Heart left ventricle (tissue), 16 donors: ENCODE measurements at regions not wholly inside any gene's neighbourhood (a gene's known extent, or its start where the extent isn't known, plus 50 kb on each side); places are given as distances from the start of the nearest gene placed in this dataset.

Experiments
- ATAC-seq, 4 donors: fragments of 200-7000 bp; cut with Tn5 transposase; one replicate each; pipeline ENCODE4 v1.9.1; 2020 to 2022; ENCODE audit warnings: moderate library complexity in 4 of 4, mild to moderate bottlenecking in 3 of 4, moderate number of reproducible peaks in 1 of 4
- DNase-seq, 5 donors: peaks; one replicate each; pipeline ENCODE4 v3.0.0-alpha.2; 2020
- H3K27ac ChIP-seq, 12 donors: fragments of 200-600 bp; sonication (generic) in 4 of 12; one replicate each; pipeline versions ENCODE4 v1.5.0 to v1.8.0; 2016 to 2022; ENCODE audit warnings: mild to moderate bottlenecking in 2 of 12
- H3K27me3 ChIP-seq, 9 donors: fragments of 200-600 bp; sonication (generic) in 2 of 9; one replicate each; pipeline versions ENCODE4 v1.5.1 to v1.8.0; 2016 to 2022; ENCODE audit warnings: mild to moderate bottlenecking in 3 of 9
- H3K36me3 ChIP-seq, 9 donors: fragments of 200-600 bp; sonication (generic) in 2 of 9; one replicate each; pipeline versions ENCODE4 v1.5.0 to v1.8.0; 2018 to 2022; ENCODE audit warnings: mild to moderate bottlenecking in 2 of 9
- H3K4me1 ChIP-seq, 12 donors: fragments of 200-600 bp; sonication (generic) in 4 of 12; one replicate each; pipeline versions ENCODE4 v1.5.0 to v1.8.0; 2016 to 2022; ENCODE audit warnings: mild to moderate bottlenecking in 3 of 12
- H3K4me3 ChIP-seq, 12 donors: fragments of 200-600 bp; sonication (generic) in 4 of 12; one replicate each; pipeline versions ENCODE4 v1.5.0 to v1.8.0; 2017 to 2022; ENCODE audit warnings: mild to moderate bottlenecking in 9 of 12, moderate library complexity in 4 of 12
- H3K9me3 ChIP-seq, 12 donors: fragments of 200-600 bp; sonication (generic) in 4 of 12; one replicate each; pipeline versions ENCODE4 v1.5.0 to v1.8.0; 2016 to 2022; ENCODE audit warnings: mild to moderate bottlenecking in 1 of 12
- POLR2A ChIP-seq, 2 donors: fragments of 450-650 bp; IDR thresholded peaks; one replicate each; pipeline ENCODE4 v1.6.1; 2017; ENCODE audit warnings: antibody characterized with exemption in 2 of 2, mild to moderate bottlenecking in 2 of 2, moderate library complexity in 2 of 2
- WGBS, 4 donors: extraction: QIAGEN DNeasy Blood & Tissue Kit in 2 of 4; methylation state at CpG; one replicate each; pipeline versions ENCODE4 v1.1.5 to v1.1.7; 2013 to 2018; 5-methylcytosine and 5-hydroxymethylcytosine counted together
- intact Hi-C, 10 donors: fragments of 100-400 bp; cut with DNase I; formaldehyde crosslinking; loops; one replicate each; pipeline versions ENCODE4 v1.11.1 to v1.14.2; 2022
- TF ChIP-seq, protein P1 (sequence below), 12 donors: fragments of 200-600 bp; sonication (generic) in 4 of 12; IDR thresholded peaks; one replicate each; pipeline versions ENCODE4 v1.5.0 to v1.8.0; 2018 to 2022; ENCODE audit warnings: antibody characterized with exemption in 12 of 12, mild to moderate bottlenecking in 5 of 12
- donor health status: ischemic (EF 13 %, LVEDD 7.1; RV severe dilation, severe dysfunction).
- donor health status: healthy with polysubstance abuse.
- donor health status: DM: no; HTN: yes; CAD: no.
- donor health status: DM: no; HTN: no; CAD: no.
- donor health status: ischemic (EF 25% LVEDD 6.9; RV normal size, moderate dysfunction).
- donor health status: ischemic (EF 25% LVEDD 5.7; RV mildly dilated, moderate dysfunction).
- donor health status: healthy.
- donor health status: DM: yes; HTN: yes; CAD: no.
- donor health status: ischemic (EF 35%, LVEDD 5.7; RV mildly dilated, moderate dysfunction).
- donor health status: nonischemic (EF 11% LVEDD 7.7; RV severe dilation, severe dysfunction).
- donor health status: DM: yes; HTN: yes; CAD: no.
- donor health status: PGD.
- donor health status: ischemic (EF 29% LVEDD 5.4; RV normal size, mild dysfunction).
- donor health status: nonischemic (EF 23%, LVEDD 6.1; RV moderate dilation, normal function).

DNA sequence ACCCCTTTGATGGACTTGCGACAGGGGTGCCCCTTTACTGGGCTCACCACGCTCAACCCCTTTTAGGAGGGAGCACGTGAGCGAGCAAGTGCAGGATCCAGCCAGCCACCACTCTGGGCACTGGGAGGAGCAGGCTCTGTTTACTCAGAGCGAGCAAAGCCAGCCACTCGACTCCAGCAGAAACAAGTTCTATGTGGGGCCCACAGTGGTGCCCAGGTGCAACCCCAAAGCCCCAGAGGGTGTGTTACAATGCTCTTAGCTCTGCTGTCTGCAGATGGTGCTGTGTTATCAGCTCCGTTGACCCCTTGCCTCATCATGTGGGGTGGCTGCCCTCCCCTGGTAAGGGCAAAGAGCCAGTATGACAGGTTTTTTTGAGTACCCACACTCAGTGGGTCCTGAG lies 120.3 kb upstream of the SUCLG2 start:
- H3K9me3 ChIP-seq = peaks cover 0 to 31% (median 0%) of the 10 kb centered on the region in 12 donors
- WGBS, 4 donors = 77 to 88% (median 83%) methylated on average over 5 to 7 of the region's 7 CpGs

DNA sequence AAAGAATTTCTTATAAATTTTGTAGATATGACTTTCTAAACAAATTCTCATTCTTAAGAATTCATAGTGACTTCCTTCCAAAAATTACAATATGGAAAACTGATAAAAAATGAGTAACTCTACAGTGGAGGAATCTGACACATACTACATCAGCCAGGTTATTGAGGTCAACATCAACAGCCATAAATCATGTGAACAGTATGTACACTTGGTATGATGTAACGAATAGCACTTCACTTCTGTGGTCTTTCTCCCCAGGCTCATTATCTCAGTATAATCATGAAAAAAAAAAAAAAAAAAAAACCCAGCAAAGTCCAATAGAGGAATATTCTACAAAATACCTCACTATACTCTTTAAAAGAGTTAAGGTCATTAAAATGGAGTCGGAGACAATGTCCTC lies 111.2 kb upstream of the SUCLG2 start:
- H3K9me3 ChIP-seq = peaks cover 0 to 32% (median 7%) of the 10 kb centered on the region in 12 donors
- H3K27me3 ChIP-seq = no peaks in the 10 kb centered on the region
- 56 to 92% (median 78%) methylated on average over 2 of the region's 2 CpGs for WGBS, 4 donors
- intact Hi-C loops = no loop called here
- ATAC-seq (no peak), DNase-seq (no peak)
- H3K4me3 ChIP-seq = no peak overlapping the region
- no peaks in the 10 kb centered on the region for H3K4me1 ChIP-seq
- TF ChIP-seq POLR2A (IDR thresholded peaks at IDR 0.05) = no peak
- TF ChIP-seq, protein P1, sequence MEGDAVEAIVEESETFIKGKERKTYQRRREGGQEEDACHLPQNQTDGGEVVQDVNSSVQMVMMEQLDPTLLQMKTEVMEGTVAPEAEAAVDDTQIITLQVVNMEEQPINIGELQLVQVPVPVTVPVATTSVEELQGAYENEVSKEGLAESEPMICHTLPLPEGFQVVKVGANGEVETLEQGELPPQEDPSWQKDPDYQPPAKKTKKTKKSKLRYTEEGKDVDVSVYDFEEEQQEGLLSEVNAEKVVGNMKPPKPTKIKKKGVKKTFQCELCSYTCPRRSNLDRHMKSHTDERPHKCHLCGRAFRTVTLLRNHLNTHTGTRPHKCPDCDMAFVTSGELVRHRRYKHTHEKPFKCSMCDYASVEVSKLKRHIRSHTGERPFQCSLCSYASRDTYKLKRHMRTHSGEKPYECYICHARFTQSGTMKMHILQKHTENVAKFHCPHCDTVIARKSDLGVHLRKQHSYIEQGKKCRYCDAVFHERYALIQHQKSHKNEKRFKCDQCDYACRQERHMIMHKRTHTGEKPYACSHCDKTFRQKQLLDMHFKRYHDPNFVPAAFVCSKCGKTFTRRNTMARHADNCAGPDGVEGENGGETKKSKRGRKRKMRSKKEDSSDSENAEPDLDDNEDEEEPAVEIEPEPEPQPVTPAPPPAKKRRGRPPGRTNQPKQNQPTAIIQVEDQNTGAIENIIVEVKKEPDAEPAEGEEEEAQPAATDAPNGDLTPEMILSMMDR (IDR thresholded peaks at IDR 0.05) = no peak
- H3K27ac ChIP-seq = no peak overlapping the region
- H3K36me3 ChIP-seq = no peaks in the 10 kb centered on the region

More for the DNA sequence above, 120.3 kb upstream of the SUCLG2 start:
- Histone ChIP-seq H3K4me1 (no peaks in the 10 kb centered on the region), H3K27me3 (no peaks in the 10 kb centered on the region), H3K4me3 (no peak overlapping the region), H3K36me3 (no peaks in the 10 kb centered on the region), H3K27ac (no peak overlapping the region)
- TF ChIP-seq POLR2A (IDR thresholded peaks at IDR 0.05) = no peak
- TF ChIP-seq, protein P1 (IDR thresholded peaks at IDR 0.05) = no peak
- ATAC-seq = no peak
- intact Hi-C loops = no loop called here
- DNase-seq = no peak

DNA sequence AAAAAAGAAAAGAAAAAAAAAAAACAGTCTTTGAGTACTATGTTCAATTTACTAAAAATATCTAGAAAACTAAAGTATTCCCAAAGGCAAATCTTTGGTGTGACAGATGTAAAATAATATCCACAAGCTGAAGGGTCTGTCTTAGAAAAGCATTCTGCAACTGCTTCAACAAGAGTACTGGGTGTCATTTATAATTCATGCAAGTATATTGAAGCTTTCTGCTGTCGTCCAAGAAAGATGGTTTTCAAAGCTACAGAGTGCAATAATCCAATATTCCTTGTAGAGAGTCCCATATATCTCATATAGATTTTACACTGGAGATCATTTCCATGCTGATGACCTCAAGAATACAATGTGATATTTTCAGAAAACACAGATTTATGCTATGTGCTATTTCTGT lies 90.9 kb upstream of the SUCLG2 start:
- TF ChIP-seq, protein P1 (IDR thresholded peaks at IDR 0.05) = no peak
- no peak for TF ChIP-seq POLR2A (IDR thresholded peaks at IDR 0.05)
- H3K27ac ChIP-seq = no peak overlapping the region
- 61 to 79% (median 72%) methylated on average over 1 of the region's 1 CpG for WGBS, 4 donors
- H3K27me3 ChIP-seq = no peaks in the 10 kb centered on the region
- H3K9me3 ChIP-seq = peaks cover 0 to 22% (median 3%) of the 10 kb centered on the region in 12 donors
- DNase-seq (no peak), ATAC-seq (no peak)
- no peaks in the 10 kb centered on the region for H3K4me1 ChIP-seq
- intact Hi-C loops = no loop called here
- H3K4me3 ChIP-seq = no peak overlapping the region
- peaks cover 0 to 7% (median 0%) of the 10 kb centered on the region in 9 donors for H3K36me3 ChIP-seq

DNA sequence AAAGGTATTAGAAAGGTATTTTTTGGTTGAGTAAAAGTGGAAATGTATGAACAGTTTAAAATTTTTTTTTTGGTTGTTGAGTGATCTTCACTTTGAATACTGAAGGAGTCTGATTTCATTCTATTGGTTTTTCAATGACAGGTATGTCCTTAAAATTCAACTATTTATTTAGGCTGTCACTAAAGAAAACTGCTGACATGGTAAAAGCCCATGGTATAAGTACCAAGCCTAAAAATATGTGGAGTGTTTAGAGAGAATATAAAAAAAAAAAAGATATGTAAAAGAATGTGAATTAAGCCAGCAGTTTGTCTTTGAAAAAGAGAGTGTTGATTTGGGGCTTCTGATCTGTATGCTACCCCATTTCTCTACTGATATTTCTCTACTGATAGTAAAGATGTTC lies 90.3 kb upstream of the SUCLG2 start:
- Histone ChIP-seq H3K4me3 (no peak overlapping the region), H3K9me3 (peaks cover 0 to 24% (median 0%) of the 10 kb centered on the region in 12 donors), H3K27me3 (no peaks in the 10 kb centered on the region), H3K27ac (no peak overlapping the region), H3K36me3 (peaks cover 0 to 1% (median 0%) of the 10 kb centered on the region in 9 donors), H3K4me1 (no peaks in the 10 kb centered on the region)
- no peak for DNase-seq
- no peak for ATAC-seq
- no peak for TF ChIP-seq POLR2A (IDR thresholded peaks at IDR 0.05)
- TF ChIP-seq, protein P1 (IDR thresholded peaks at IDR 0.05) = no peak
- intact Hi-C loops = no loop called here
